Stimulated activated CD4-positive, alpha-beta T cell treated with anti-CD3 and anti-CD28 coated beads, Interleukin-1b, Interleukin-23, amount 100 ng/mL, for 1 hour (primary cell): ENCODE measurements at regions not wholly inside any gene's neighbourhood (a gene's known extent, or its start where the extent isn't known, plus 50 kb on each side); places are given as distances from the start of the nearest gene placed in this dataset.
A peak's percentile ranks its signal among the peaks of the same experiment; 100 is the strongest.
"Not testable (repeated sequence)": the region's sequence is repeated elsewhere in the genome, so short reads cannot be mapped to it uniquely, and the experiment has no call there.

Experiments used
- DNase-seq, 2 donors: peaks; one replicate each; pipeline ENCODE4 v3.0.0-alpha.2; 2020; ENCODE audit warnings: low read depth in 2 of 2

DNA sequence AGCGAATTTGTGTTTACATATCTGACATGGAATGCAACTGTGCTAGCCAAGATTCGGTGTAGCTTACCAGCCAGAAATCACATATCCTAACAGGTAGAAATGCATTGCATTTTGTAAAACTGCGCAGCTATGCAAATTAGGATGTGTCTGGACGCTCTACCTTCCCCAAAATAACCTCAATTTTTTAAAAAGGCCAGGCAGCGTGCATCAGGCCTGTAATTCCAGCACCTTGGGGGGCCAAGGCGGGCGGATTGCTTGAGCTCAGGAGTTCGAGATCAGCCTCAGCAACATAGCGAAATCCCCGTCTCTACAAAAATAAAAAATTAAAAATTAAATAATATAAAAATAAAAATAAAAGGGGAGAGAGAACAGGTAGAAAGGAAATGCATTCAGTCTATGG lies 305.0 kb downstream of the TYW1 start:
- no peak for DNase-seq

DNA sequence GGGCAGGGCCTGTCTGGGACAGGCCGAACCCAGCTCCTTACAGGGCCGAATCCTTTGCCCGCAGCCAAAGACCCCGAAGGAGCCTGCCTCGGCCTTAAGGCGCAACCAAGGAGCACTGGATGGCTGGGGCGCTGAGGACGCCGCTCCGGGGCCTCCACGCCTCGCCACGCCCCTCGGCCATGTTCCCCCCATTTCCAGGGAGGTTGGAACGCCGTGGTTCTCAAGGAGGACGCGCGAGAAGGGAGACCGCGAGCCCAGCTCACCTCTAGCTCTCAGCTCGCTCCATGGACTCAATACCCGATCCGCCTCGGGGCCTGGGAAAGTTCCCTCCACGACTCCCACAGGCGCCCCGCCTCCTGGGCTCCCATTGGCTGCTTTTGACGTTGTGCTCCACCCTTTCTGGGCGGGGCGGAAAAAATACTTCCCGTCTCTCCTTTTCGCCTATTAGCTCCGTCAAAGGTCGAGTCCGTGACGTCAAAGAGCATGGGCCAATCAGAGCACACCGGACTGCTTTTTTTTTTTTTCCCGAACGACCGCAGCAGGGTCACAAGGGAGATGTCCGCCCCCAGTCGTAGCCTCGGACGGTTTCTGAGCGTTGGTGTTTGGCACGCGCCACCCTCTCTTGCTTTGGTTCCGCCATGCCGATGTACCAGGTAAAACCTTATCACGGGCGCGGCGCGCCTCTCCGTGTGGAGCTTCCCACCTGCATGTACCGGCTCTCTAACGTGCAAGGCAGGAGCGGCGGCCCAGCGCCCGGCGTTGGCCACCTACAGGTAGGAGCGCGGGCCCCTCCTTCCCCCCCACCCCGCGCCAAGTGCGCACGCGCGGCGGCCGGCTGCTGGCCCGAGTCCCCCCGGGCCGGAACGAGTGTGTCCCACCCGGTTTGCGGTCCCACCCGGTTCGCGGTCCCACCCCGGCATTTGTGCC lies 305.7 kb downstream of the TYW1 start:
- DNase-seq = peak; percentile 91 to 94

DNA sequence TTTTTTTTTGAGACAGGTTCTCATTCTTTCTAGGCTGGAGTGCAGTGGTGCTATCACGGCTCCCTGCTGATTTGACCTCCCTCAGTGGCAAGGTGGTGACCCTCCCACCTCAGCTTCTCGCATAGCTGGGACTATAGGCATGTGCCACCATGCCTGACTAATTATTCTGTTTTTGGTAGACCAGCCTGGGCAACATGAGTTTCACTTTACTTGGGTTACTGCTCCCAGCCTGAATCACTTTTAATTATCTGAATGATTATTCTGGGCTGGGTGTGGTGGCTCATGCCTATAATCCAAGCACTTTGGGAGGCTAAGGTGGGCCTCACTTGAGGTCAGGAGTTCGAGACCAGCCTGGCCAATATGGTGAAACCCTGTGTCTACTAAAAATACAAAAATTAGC lies 308.2 kb downstream of the TYW1 start:
- not testable (repeated sequence) for DNase-seq

DNA sequence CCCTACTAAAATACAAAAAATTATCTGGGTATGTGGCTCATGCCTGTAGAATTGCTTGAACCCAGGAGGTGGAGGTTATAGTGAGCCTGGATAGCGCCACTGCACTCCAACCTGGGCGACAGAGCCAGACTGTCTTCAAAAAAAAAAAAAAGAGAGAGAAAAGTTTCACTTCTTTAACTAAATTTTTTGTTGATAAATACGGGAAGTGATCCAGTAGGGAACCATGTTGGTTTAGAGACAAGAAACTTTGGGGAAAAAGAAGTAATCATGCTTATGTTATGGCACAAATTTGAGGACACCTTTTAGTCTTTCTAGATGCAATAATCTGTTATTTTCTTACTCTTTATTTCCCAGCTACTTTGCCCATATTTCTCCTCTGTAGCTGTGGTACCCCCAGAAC lies 309.7 kb downstream of the TYW1 start:
- DNase-seq = no peak

DNA sequence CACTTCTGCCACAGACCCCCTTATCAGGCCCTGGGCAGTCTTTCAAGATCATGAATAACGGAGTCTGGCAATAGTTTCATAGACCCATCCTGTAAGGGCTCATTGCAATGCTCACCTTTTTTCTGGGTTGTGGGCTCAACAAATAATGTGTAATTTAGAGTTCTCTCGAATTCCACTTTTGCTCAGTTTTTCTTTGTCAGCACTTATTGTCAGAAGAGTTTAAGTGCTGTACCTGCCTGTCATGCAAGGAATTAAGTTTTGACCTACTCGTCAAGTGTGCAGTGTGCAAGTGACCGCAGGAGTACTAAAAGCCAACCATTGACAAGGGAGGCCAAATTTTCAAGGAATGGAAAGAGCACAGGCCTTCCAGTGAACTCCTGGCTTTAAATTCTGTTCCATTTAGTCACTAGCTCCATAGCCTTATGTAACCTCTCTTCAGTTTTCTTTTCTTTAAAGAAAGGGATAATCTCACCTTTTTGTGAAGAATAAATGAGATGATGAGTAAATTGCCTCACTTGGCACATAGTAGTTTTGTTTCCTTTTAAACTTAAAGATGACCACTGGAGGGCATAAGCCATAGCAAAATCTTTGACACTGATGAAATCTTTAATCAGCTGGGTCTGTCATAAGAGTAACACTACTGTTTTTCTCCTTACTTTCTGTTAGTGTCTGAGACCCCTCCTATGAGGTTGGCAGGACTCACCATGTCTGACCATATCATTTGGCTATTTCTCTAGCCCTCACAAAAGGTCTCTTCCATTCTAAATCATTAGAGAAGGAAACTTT lies 313.3 kb downstream of the TYW1 start:
- no peak for DNase-seq

DNA sequence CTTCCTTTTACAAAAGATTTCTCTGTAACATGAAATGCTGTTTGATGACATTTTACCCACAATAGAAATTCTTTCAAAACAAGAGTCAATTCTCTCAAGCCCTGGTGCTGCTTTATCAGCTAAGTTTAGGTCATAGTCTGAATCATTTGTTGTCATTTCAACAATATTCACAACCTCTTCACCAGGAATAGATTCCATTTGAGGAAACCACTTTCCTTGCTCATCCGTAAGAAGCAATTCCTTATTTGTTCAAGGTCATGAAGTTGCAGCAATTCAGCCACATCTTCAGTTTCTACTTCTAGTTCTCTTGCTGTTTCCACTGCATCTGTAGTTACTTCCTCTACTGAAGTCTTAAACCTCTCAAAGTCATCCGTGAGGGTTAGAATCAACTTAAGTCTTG lies 315.3 kb downstream of the TYW1 start:
- no peak for DNase-seq

DNA sequence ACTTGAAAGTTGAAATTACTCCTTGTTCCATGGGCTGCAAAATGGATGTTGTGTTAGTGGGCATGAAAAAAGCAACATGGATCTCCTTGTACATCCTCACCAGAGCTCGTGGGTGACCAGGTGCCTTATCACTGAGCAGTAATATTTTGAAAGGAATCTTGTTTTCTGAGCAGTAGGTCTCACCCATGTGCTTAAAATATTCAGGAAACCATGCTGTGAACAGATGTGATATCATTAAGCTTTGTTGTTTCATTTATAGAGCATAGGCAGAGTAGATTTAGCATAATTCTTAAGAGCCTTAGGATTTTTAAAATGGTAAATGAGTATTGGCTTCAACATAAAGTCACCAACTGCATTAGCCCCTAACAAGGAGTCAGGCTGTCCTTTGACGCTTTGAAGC lies 316.6 kb downstream of the TYW1 start:
- DNase-seq = no peak

DNA sequence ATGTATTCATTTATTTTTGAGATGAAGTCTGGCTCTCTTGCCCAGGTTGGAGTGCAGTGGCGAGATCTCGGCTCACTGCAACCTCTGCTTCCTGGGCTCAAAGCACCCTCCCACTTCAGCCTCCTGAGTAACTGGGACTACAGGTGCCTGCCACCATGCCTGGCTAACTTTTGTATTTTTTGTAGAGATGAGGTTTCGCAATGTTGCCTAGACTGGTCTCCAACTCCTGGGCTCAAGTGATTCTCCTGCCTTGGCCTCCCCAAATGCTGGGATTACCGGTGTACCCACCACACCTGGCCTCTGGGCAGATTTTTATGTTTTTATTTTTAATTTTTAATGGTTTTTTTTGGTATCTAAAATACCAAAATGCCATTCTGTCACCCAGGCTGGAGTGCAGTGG lies 320.3 kb downstream of the TYW1 start:
- not testable (repeated sequence) for DNase-seq

DNA sequence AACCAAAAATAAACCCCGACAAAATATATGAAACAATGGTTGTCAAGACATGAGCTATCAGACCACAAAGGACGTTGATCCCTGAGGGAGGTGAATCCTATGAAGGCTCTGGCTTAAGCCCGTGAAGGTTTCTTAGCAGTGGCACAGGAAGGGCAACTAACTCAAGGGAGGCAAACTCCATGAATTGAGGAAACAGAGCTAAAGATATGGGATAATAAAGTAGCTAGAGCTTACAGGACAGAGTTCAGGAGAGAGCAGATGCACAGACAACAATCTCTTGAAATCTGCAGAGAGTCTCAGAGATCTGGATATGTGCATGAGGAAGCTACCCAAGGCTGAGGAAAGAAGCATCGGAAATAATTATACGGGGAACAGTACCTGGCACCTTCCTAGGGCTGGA lies 331.6 kb downstream of the TYW1 start:
- not testable (repeated sequence) for DNase-seq

DNA sequence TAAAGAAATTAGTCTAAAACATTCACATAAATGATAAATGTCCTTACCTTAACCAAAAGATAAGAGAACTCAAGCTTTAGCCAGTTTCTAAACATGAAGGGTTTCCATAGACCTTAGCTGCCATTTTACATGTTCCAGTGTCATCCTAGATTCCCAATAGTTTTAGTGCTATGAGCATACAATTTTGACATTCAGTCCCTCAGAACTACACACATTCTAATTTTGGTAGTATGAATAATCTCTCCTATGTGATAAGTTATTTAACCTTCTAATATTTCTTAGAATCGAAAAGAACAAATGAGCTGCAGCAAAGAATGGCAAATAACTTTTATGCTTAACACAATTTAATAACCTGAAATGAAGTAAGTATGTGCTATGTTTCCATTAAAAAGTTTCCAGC lies 338.5 kb downstream of the TYW1 start:
- DNase-seq = not testable (repeated sequence)

DNA sequence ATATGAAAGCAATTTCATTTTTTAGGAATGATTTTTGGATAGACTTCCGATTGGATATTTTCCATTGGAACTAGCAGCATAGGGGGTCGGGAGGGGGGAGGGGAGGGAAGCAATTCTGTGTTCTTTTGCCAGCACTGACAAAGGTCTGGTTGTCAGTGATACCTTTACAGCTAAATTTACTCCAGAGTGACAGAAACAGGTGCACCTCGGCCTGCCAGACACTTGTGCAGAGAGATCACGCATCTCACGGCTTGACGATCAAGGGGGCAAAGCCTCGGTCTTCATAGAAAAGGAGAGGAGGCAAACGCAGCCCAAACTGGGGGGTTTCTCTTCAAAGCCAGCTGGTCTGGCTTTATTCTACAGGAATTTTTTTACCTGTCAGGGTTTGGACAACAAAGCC lies 339.0 kb downstream of the TYW1 start:
- DNase-seq = not testable (repeated sequence)

DNA sequence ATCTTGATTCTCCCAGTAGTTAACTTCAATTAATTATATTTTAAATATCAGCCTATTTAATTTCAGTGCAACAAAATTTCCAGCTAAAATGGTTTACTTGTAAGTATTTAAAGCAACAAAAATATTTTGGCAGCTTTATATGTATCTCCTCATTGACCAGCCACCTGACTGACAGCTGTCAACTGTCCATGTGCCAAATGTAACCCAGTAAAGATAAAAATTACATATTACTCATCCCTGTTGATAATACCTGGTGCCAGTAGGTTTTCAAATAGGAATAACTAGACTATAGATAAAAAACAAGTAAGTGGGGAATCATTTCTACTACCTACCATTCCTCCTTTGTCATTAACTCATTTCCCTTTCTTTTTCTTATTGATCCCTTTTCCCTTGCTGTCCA lies 341.9 kb downstream of the TYW1 start:
- not testable (repeated sequence) for DNase-seq

DNA sequence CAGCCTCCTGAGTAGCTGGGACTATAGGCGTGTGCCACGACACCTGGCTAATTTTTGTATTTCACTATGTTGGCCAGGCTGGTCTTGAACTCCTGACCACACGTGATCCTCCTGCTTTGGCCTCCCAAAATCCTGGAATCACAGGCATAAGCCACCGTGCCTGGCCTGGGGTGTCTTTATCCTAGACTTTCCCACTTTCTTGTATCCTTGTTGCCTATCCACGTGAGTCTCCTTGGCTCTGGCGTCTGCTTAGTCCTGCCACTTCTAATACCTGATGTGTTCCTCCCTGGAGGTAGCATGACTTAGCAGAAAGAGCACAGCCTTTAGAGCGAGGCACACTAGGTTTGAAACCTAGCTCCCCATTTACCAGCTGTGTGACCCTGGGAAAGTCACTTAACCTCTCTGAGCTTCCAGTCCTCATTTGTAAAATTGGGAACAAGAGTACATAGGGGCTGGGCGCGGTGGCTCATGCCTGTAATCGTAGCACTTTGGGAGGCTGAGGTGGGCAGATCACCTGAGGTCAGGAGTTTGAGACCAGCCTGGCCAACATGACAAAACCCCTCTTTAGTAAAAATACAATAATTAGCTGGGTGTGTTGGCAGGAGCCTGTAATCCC lies 344.6 kb downstream of the TYW1 start:
- DNase-seq = no peak

DNA sequence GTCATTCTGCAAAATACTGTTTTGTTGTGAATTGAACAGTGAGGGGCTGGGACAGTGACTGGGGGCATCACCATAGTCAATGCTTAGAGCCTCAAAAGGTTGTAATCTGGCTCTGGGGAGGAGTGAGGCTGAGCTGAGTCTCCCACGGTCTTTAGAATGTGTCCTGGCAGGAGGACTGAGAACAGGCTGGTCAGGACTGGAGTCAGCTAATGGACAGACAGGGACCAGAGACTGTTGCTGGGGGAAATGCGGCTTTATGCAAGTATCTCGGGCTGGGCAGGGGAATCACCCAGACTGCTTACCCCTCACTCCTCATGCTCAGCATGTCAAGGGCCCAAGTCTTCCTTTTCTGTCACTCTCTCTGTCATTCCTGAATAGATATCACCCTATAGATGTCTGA lies 346.5 kb downstream of the TYW1 start:
- DNase-seq = no peak

DNA sequence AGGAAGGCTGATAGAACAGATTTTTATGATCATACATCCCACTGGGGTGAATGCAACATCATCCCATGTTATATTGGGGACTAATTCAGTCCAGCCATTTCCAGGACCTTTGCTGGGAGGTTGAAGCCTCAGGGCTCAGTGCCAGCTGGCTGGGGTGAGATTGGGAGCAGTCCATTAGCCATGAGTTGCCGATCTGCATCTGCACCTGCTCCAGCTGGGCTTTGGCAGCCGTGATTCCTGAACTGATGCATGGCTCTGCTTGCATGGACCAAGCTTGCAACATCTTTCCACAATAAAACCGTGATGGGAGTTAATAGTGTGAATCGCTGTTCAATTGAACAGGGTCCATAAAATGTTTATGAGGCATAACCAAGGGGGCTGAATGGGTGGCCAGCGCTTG lies 346.9 kb downstream of the TYW1 start:
- DNase-seq = no peak

DNA sequence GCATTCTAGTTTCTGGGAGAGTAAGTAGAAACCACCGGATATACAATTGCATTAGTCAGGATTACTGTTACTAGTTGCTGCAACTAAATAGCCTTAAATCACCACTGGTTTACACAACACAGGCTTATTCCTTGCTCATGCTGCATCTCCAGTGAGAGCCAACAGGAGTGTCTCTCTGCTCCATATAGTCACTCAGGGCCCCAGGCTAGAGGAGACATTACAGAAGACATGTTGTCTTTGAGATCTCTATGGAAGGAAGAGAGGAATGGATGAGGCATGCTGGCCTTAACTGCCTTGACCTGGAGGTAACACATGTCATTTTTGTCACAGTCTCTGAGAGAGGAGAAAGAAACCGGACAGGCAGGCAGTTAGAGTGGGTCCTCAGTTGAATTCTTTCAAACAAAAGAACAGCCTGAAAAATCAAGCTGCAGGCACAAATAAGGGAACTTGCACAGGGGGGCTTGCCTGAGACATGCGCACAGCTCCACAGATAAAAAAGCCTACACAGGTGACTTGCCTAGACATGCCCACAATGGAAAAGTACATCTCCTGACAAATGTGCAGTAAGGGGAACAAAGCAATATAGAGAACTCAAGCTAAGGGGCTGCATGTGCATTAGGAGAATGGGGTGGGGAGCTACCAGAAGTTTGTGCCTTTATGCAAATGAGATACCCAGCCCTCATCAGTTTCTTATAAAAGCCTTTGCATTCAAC lies 348.0 kb downstream of the TYW1 start:
- no peak for DNase-seq

DNA sequence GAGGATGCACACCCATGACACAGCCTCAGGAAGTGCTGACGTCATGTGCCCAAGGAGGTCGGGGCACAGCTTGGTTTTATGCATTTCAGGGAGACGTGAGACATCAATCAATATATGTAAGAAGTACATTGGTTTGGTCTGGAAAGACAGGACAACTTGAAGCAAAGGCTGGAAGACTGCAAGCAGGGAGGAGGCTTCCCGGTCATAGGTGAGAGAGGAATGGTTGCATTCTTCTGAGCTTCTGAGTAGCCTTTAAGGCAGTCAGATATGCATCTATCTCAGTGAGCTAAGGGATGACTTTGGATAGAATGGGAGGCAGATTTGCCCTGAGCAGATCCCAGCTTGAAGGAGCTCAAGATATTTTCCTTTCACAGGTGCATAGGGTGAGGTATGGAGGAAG lies 349.5 kb downstream of the TYW1 start:
- no peak for DNase-seq

DNA sequence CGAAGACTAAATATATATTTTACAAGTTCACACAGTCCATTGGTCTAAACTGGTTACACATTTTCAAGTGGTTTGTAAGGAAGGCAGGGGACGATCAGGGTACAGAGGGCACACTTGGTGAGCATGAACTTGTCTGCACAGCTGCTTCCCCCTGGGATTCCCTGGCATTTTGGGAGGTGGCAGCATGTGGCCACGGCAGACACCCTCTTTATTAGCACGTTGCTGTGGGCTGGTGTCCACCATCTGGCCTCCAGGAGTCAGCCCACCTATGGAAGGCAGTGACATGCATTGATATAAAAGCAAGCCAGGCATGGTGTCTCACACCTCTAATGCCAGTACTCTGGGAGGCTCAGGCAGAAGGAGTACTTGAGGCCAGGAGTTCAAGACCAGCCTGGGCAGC lies 350.2 kb downstream of the TYW1 start:
- no peak for DNase-seq

DNA sequence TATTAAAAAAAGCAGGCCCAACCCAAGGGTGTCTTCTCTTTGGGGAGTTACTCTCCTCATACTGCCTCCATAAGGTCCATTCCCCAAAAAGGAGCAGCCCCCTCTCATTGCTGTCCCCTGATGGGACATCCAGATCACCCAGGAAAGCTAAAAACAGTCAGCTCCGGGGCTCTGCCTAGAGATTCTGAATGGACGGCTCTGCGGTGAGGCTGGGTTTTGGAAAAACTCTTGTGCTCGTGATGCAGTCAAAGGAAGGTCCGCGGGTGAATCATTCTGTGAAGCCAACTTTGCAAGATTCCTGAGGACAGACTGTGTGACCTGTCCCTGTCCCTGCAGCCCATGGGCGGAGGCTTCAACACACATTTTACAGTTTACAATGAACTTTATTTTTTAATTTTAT lies 351.5 kb downstream of the TYW1 start:
- DNase-seq = no peak

DNA sequence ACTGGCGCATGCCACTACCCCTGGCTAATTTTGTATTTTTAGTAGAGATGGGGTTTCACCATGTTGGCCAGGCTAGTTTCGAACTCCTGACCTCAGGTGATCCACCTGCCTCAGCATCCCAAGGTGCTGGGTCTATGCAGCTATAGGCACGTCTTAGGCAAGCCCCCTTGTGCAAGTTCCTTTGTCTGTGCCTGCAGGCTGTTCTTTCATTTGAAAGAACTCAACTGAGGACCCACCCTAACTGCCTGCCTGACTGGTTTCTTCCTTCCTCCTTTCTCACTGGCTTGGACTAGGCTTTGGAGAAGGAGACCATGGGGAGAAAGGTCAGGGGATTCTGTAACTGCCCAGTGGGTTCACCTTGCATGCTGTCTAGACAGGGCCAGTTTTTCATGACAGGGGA lies 361.0 kb downstream of the TYW1 start:
- DNase-seq = not testable (repeated sequence)

DNA sequence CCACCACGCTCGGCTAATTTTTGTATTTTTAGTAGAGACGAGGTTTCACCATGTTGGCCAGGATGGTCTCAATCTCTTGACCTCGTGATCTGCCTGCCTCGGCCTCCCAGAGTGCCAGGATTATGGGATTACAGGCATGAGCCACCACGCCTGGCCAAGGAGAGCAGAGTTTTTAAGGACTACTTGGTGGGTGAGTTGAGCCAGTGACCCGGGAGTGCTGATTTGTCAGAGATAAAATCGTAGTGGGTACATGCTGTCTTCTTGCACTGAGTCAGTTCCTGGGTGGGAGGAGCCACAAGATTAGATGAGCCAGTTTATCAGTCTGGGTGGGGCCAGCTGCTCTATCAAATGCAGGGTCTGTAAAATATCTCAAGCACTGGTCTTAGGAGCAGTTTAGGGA lies 361.7 kb downstream of the TYW1 start:
- not testable (repeated sequence) for DNase-seq

DNA sequence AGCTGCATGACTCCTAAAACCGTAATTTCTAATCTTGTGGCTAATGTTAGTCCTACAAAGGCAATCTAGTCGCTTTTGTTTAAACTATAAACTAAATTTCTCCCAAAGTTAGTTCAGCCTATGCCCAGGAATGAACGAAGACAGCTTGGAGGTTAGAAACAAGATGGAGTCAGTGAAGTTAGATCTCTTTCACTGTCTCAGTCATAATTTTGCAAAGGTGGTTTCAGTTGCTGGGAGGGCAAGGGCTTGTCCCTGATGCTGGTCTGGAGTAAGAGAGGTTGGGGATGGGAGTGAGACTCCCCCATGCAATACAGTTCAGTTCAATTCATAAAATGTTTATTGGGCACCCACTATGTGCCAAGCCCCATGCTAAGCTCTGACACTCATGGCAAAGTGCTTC lies 362.1 kb downstream of the TYW1 start:
- not testable (repeated sequence) for DNase-seq
